A549 (cell line): ENCODE measurements at regions not wholly inside any gene's neighbourhood (a gene's known extent, or its start where the extent isn't known, plus 50 kb on each side); places are given as distances from the start of the nearest gene placed in this dataset.

Source experiments
- ATAC-seq, 2 experiments: fragments of 200-7000 bp in 1 of 2; fragments of >200 bp in 1 of 2; cut with Nextera tagmentation in 1 of 2; cut with Tn5 transposase in 1 of 2; 3 replicates each; pipeline versions ENCODE4 v1.8.0 to v1.9.1; 2018 to 2020; ENCODE audit warnings: mild to moderate bottlenecking in 1 of 2, moderate library complexity in 1 of 2
- CTCF ChIA-PET: fragments of 300-600 bp; sonication (Branson Sonifier 250); formaldehyde crosslinking; extraction: SDS; loops from one replicate; lab custom pipeline; 2021; ENCODE audit warnings: antibody characterized with exemption, inconsistent platforms; lab: Yijun Ruan, JAX
- POLR2A ChIA-PET: fragments of 350-600 bp; formaldehyde crosslinking; extraction: SDS; loops from one replicate; lab custom pipeline; 2021; ENCODE audit warnings: antibody characterized with exemption, inconsistent platforms; lab: Yijun Ruan, JAX
- DNase-seq, 2 experiments: peaks; one replicate each; pipeline versions ENCODE4 v3.0.0 to v3.0.0-alpha.2; 2011 to 2016; ENCODE audit warnings: low read depth in 1 of 2, low spot score in 1 of 2
- FAIRE-seq: peaks from 2 replicates; lab custom pipeline; 2011; peaks lifted over from hg19 to GRCh38; lab: Jason Lieb, UNC
- H3K27ac ChIP-seq, 2 experiments: fragments of >200 bp; sonication (Bioruptor Twin); formaldehyde crosslinking; 3 replicates each; pipeline ENCODE4 v1.5.1; 2016 to 2017
- H3K4me1 ChIP-seq: fragments of >200 bp; sonication (Bioruptor Twin); formaldehyde crosslinking; 3 replicates; pipeline ENCODE4 v1.6.1; 2016
- H3K4me2 ChIP-seq: fragments of >200 bp; sonication (Bioruptor Twin); formaldehyde crosslinking; 3 replicates; pipeline ENCODE4 v1.6.1; 2016
- H3K4me3 ChIP-seq: fragments of >200 bp; sonication (Bioruptor Twin); formaldehyde crosslinking; 3 replicates; pipeline ENCODE4 v1.5.1; 2016
- H3K9me3 ChIP-seq: fragments of >200 bp; sonication (Bioruptor Twin); formaldehyde crosslinking; 3 replicates; pipeline ENCODE4 v1.6.1; 2016
- CBX2 ChIP-seq: fragments of 200-600 bp; sonication (generic); IDR thresholded peaks from 2 replicates; pipeline ENCODE4 v1.6.1; 2016; ENCODE audit warnings: low read depth, mild to moderate bottlenecking, borderline replicate concordance
- CBX8 ChIP-seq: fragments of 200-600 bp; sonication (generic); IDR thresholded peaks from 2 replicates; pipeline ENCODE4 v1.6.1; 2016
- CHD2 ChIP-seq: fragments of 150-350 bp; IDR thresholded peaks from 2 replicates; pipeline ENCODE4 v1.6.1; 2014; ENCODE audit warnings: low read length; ENCODE audit not compliant: partially characterized antibody
- CTCF ChIP-seq: fragments of >200 bp; sonication (Bioruptor Twin); formaldehyde crosslinking; IDR thresholded peaks from 3 replicates; pipeline ENCODE4 v1.5.1; 2016
- EHMT2 ChIP-seq: fragments of 200-600 bp; sonication (generic); IDR thresholded peaks from 2 replicates; pipeline ENCODE4 v1.6.1; 2016; ENCODE audit warnings: antibody characterized with exemption, low read depth, mild to moderate bottlenecking, moderate library complexity
- ELK1 ChIP-seq: fragments of 150-350 bp; IDR thresholded peaks from 2 replicates; pipeline ENCODE4 v1.6.1; 2014; ENCODE audit warnings: low read depth, mild to moderate bottlenecking, low read length
- FOSB ChIP-seq: fragments of 250-450 bp; sonication (Bioruptor Pico); IDR thresholded peaks from 2 replicates; pipeline ENCODE4 v1.5.0; 2020; ENCODE audit warnings: mild to moderate bottlenecking, moderate library complexity
- GATA3 ChIP-seq: IDR thresholded peaks from 2 replicates; pipeline ENCODE4 v1.6.1; 2012; ENCODE audit warnings: borderline replicate concordance
- KDM1A ChIP-seq: fragments of 200-600 bp; sonication (generic); IDR thresholded peaks from 2 replicates; pipeline ENCODE4 v1.6.1; 2016; ENCODE audit warnings: low read depth, mild to moderate bottlenecking
- NFE2L2 ChIP-seq: fragments of 150-350 bp; conservative IDR thresholded peaks from 2 replicates; pipeline ENCODE4 v1.6.1; 2014; ENCODE audit warnings: low read length
- NR3C1 ChIP-seq: fragments of >200 bp; sonication (Bioruptor Twin); formaldehyde crosslinking; IDR thresholded peaks from 3 replicates; pipeline ENCODE4 v1.6.1; 2017
- PHF8 ChIP-seq: fragments of 200-600 bp; sonication (generic); IDR thresholded peaks from 2 replicates; pipeline ENCODE4 v1.6.1; 2016; ENCODE audit warnings: low read depth, mild to moderate bottlenecking, antibody characterized with exemption, moderate library complexity, borderline replicate concordance
- POLR2AphosphoS2 ChIP-seq: conservative IDR thresholded peaks from 2 replicates; pipeline ENCODE4 v1.6.1; 2012; ENCODE audit warnings: low read length, improper control_type of control experiment, inconsistent platforms
- RARB ChIP-seq: fragments of 250-450 bp; sonication (Bioruptor Pico); IDR thresholded peaks from 2 replicates; pipeline ENCODE4 v1.8.0; 2021; ENCODE audit warnings: mild to moderate bottlenecking, moderate library complexity
- RCOR1 ChIP-seq: fragments of 150-350 bp; IDR thresholded peaks from 2 replicates; pipeline ENCODE4 v1.6.1; 2014; ENCODE audit warnings: antibody characterized with exemption, low read length, low read depth
- SMC3 ChIP-seq: fragments of >200 bp; sonication (Bioruptor Twin); formaldehyde crosslinking; IDR thresholded peaks from 3 replicates; pipeline ENCODE4 v1.6.1; 2018; ENCODE audit warnings: inconsistent platforms
- USF2 ChIP-seq: fragments of 450-650 bp; IDR thresholded peaks from 2 replicates; pipeline ENCODE4 v1.6.1; 2014; ENCODE audit warnings: antibody characterized with exemption
- ZC3H11A ChIP-seq: fragments of 450-650 bp; IDR thresholded peaks from 2 replicates; pipeline ENCODE4 v1.6.1; 2014; ENCODE audit warnings: antibody characterized with exemption, mild to moderate bottlenecking
- ZSCAN20 ChIP-seq: fragments of 250-450 bp; sonication (Bioruptor Pico); IDR thresholded peaks from 2 replicates; pipeline ENCODE4 v1.8.0; 2022; ENCODE audit warnings: mild to moderate bottlenecking, moderate library complexity
- WGBS: methylation state at CpG from one replicate; pipeline ENCODE4 v1.1.6; 2017; ENCODE audit errors: missing lambda C conversion rate; 5-methylcytosine and 5-hydroxymethylcytosine counted together
- TF ChIP-seq, protein P1 (sequence below): IDR thresholded peaks from 2 replicates; pipeline ENCODE4 v1.6.1; 2012
- TF ChIP-seq, protein P2 (sequence below): fragments of 200-600 bp; sonication (generic); IDR thresholded peaks from 2 replicates; pipeline ENCODE4 v1.6.1; 2016; ENCODE audit warnings: antibody characterized with exemption, mild to moderate bottlenecking, moderate library complexity
- TF ChIP-seq, protein P3 (sequence below): fragments of >200 bp; sonication (Bioruptor Twin); formaldehyde crosslinking; IDR thresholded peaks from 2 replicates; pipeline ENCODE4 v1.6.1; 2016

DNA sequence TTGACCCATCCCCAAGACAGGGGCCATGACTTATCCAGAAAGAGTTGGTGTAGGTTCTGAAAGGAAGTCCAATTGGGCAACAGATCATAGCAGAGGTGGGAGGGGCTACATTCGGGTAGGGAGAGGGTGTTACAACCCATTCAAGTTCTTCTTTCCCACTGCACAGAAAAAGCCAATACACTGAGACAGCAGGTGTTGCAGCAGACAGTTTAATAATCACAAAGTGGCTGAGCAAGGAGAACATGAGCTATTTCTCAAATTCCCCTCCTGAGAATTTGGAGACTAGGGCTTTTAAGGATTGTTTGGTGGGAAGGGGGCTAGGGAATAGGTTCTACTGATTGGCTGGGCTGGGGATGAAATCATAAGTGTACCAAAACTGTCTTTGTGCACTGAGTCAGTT is 328.4 kb upstream of the POU3F1 start:
- ATAC-seq (no peak), DNase-seq (no peak), FAIRE-seq (no peak)
- Histone ChIP-seq H3K4me1 (no peaks in the 10 kb centered on the region), H3K27ac (no peak overlapping the region), H3K9me3 (no peaks in the 10 kb centered on the region), H3K4me3 (no peak overlapping the region), H3K4me2 (no peak overlapping the region)
- 0% methylated on average over 1 of the region's 1 CpG for WGBS
- ChIA-PET POLR2A (no interaction called here), CTCF (no interaction called here)
- TF ChIP-seq NR3C1 (no peak), FOSB (CRISPR knock-in tag) (no peak), CBX8 (no peak), RCOR1 (no peak), NFE2L2 (no peak), CHD2 (no peak), POLR2AphosphoS2 (no peak), KDM1A (no peak), PHF8 (no peak), SMC3 (no peak), ELK1 (no peak), CTCF (no peak), ZC3H11A (no peak), GATA3 (no peak), RARB (CRISPR knock-in tag) (no peak), CBX2 (no peak), EHMT2 (no peak), USF2 (no peak), ZSCAN20 (CRISPR knock-in tag) (no peak)
- TF ChIP-seq, protein P1, sequence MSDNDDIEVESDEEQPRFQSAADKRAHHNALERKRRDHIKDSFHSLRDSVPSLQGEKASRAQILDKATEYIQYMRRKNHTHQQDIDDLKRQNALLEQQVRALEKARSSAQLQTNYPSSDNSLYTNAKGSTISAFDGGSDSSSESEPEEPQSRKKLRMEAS, result no peak

DNA sequence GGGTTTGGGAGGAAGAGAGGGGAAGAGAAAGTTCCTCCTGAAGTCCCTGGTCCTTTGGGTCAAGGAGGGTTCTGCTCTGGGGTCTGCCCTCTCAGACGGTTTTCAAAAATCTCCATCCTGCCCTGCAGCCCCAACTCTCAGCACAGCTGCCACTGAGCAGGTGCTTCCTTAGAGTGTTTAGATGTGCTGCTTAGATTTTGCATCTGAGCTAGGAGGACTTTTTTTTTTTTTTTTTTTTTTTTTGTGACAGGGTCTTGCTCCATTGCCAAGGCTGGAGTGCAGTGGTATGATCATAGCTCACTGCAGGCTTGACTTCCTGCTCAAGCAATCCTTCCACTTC is 324.9 kb upstream of the POU3F1 start:
- 0% methylated on average over 1 of the region's 1 CpG for WGBS
- no peaks in the 10 kb centered on the region for H3K4me1 ChIP-seq
- DNase-seq, result no peak
- no peak for ATAC-seq
- TF ChIP-seq ZSCAN20 (CRISPR knock-in tag), result no peak
- no peak overlapping the region for H3K4me3 ChIP-seq
- ChIA-PET POLR2A (no interaction called here), CTCF (no interaction called here)
- no peak overlapping the region for H3K4me2 ChIP-seq
- no peak for FAIRE-seq
- H3K9me3 ChIP-seq, result no peaks in the 10 kb centered on the region
- H3K27ac ChIP-seq, result no peak overlapping the region

- Histone ChIP-seq H3K4me2 (no peak overlapping the region), H3K27ac (no peak overlapping the region), H3K4me1 (no peaks in the 10 kb centered on the region), H3K9me3 (no peaks in the 10 kb centered on the region), H3K4me3 (no peak overlapping the region)
- FAIRE-seq, result no peak
- CTCF ChIA-PET, result no interaction called here
- TF ChIP-seq, protein P2, sequence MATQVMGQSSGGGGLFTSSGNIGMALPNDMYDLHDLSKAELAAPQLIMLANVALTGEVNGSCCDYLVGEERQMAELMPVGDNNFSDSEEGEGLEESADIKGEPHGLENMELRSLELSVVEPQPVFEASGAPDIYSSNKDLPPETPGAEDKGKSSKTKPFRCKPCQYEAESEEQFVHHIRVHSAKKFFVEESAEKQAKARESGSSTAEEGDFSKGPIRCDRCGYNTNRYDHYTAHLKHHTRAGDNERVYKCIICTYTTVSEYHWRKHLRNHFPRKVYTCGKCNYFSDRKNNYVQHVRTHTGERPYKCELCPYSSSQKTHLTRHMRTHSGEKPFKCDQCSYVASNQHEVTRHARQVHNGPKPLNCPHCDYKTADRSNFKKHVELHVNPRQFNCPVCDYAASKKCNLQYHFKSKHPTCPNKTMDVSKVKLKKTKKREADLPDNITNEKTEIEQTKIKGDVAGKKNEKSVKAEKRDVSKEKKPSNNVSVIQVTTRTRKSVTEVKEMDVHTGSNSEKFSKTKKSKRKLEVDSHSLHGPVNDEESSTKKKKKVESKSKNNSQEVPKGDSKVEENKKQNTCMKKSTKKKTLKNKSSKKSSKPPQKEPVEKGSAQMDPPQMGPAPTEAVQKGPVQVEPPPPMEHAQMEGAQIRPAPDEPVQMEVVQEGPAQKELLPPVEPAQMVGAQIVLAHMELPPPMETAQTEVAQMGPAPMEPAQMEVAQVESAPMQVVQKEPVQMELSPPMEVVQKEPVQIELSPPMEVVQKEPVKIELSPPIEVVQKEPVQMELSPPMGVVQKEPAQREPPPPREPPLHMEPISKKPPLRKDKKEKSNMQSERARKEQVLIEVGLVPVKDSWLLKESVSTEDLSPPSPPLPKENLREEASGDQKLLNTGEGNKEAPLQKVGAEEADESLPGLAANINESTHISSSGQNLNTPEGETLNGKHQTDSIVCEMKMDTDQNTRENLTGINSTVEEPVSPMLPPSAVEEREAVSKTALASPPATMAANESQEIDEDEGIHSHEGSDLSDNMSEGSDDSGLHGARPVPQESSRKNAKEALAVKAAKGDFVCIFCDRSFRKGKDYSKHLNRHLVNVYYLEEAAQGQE, result no peak
- TF ChIP-seq, protein P3, sequence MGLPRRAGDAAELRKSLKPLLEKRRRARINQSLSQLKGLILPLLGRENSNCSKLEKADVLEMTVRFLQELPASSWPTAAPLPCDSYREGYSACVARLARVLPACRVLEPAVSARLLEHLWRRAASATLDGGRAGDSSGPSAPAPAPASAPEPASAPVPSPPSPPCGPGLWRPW, result no peak
- WGBS, result 11% methylated on average over 14 of the region's 14 CpGs
- POLR2A ChIA-PET, result no interaction called here
- ATAC-seq, result no peak
- DNase-seq, result no peak
Observed at GRCh38 chr1:38370716-38371504, 324.3 kb upstream of the POU3F1 start.
